HS-27A (cell line): ENCODE measurements at regions not wholly inside any gene's neighbourhood (a gene's known extent, or its start where the extent isn't known, plus 50 kb on each side); places are given as distances from the start of the nearest gene placed in this dataset.
"Not testable (repeated sequence)": the region's sequence is repeated elsewhere in the genome, so short reads cannot be mapped to it uniquely, and the experiment has no call there.

Source experiments
- DNase-seq: peaks from one replicate; pipeline ENCODE4 v3.0.0-alpha.2; 2012; ENCODE audit warnings: low read depth, missing footprints

- no peak for DNase-seq
Observed at GRCh38 chr22:48428631-48429371, 1398.9 kb downstream of the BRD1 start.

- DNase-seq: no peak
Observed at GRCh38 chr22:48427731-48428211, 1399.9 kb downstream of the BRD1 start.

DNA sequence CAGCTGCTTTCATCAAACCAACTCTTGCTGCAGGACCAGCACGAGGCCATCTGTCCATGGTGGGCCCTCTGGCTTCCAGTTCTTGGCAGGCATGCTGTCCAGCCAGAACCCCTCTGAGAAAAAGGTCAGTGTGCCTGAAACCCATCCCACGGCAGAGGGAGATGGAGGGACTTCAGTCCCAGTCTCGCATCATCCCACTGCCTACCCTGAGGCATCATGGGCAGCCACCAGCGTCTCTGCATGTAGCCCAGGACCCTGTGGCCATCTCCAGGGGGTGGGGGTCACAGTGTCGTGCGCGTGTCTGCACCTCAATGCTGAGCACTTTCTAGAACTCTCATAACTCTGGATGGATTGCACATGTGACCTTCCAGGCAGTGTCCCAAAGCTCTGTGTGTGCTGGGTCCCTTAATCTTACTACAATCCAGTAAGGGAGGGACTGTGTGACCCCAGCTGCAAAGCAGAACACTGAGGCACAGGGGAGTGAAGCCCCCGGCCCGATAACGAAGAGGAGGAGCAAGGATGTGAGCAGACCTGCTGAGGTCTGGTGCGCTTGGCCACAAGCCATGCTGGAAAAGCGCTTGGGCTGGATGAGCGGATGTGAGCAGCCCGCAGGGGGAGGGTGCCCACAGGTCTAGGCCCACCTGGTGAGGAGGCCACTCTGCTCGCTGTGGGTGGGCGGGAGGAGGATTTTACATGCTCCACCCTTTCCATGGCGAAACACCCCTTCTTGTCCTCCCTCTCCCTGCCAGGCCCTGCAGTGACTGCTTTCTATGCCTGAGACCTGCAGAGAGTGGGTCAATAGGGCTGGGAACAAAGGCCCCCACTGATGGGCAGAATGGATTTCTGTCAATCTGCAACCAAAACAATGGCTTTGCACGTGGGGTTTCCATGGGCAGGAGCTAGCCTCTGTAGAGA, 1401.0 kb downstream of the BRD1 start:
- no peak for DNase-seq

DNA sequence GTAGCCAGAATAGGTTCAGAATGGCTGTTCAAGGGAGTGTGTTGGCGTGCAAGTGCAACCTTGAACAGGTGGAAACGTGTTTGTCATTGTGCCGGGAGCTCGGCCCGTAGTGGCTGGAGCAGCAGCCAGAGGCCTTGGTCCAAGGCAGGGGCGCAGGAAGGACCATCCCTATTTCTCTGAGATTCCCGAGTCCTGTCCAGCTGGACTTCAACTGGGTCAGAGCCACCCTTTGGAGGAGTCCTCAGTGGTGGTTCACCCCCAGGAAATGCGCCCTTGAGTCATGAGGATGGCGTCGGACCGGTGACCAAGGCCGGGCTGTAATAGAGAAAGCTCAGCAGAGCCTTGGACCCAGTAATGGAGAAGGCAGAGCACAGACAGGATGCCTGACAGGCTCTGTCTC, 1402.0 kb downstream of the BRD1 start:
- DNase-seq: no peak

- DNase-seq: no peak
Observed at GRCh38 chr22:48425091-48425506, 1402.6 kb downstream of the BRD1 start.

- DNase-seq: no peak
Observed at GRCh38 chr22:48424661-48425060, 1403.0 kb downstream of the BRD1 start.

DNA sequence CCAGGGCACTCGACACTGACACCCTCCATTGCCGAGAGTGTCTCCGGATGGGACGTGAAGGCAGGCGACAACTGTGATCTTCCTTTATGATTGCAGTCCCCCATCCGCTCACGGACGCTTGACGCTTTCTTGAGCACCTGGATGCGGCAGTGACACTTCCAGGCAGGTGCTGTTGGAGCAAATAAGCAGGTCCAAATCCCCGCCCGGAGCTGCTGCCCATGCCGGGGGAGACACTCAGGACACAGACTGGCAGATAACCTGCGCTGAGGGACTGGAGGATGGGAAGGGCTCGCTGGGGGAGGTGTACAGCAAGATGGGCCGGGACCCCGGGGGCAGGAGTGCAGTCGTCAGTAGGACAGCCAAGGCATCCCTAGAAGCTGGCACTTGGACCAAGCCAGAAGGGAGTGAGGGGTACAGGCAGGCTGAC, 1403.5 kb downstream of the BRD1 start:
- DNase-seq: no peak

GRCh38 chr22:48423481-48423911, 1404.2 kb downstream of the BRD1 start:
- no peak for DNase-seq

- DNase-seq: no peak
Observed at GRCh38 chr22:48422900-48423480, 1404.7 kb downstream of the BRD1 start.

- DNase-seq: no peak
Observed at GRCh38 chr22:48418831-48419230, 1408.8 kb downstream of the BRD1 start.

GRCh38 chr22:48417225-48418070, 1410.2 kb downstream of the BRD1 start:
- no peak for DNase-seq

DNA sequence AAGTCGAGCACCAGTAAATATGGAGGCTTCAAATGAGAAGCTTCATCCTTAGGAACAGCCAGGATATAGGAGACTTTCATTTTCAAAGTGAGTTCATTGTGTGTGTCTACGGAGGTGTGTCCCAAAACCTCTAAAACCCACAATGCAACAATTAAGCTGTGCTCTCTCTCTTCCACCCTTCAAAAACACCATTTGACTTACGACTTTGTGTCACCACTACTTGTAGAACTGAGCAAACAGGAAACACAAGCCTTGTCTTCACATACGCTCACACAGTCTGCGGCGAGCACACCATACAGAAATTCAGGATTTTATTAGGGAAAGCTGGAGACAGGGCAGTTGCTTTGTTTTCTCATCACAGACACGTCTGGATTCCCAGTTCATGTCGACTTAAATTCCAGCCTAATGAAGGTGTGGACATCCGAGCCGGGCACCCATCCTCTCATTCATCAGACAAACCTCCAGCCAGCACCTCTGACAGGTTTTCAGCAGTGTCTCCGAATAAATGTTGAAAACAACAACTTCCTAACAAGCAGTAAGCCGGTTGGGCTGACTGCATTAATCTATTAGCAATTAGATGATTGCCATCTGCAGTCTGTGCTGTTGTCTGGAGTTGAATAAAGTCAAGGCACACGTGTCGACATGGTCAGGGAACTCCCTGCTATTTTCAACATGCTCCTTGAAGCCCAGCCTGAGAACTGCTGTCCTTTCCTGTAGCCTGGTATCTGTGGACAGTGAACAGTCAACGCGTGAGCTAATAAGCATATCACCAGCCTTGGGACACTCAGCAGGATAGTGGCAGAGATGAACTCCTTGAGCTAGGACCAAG, 1411.1 kb downstream of the BRD1 start:
- no peak for DNase-seq

GRCh38 chr22:48415520-48415919, 1412.2 kb downstream of the BRD1 start:
- no peak for DNase-seq

DNA sequence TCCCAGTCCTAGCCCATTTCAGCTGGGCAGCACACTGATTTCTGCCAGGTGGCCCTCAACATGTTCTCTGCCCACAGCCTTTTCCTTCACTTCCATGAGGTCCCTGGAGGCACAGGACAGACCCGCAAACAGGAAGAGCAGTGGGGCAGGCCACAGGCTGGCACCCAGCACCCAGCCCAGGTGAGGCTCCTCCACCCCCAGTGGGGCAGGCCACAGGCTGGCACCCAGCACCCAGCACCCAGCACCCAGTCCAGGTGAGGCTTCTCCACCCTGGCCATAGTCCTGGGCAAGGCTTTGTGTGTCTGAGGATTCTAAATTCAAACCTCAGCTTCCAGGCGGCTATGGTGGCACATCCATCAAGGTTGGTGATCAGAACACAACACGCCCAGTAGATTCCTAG, 1413.0 kb downstream of the BRD1 start:
- DNase-seq: no peak

DNA sequence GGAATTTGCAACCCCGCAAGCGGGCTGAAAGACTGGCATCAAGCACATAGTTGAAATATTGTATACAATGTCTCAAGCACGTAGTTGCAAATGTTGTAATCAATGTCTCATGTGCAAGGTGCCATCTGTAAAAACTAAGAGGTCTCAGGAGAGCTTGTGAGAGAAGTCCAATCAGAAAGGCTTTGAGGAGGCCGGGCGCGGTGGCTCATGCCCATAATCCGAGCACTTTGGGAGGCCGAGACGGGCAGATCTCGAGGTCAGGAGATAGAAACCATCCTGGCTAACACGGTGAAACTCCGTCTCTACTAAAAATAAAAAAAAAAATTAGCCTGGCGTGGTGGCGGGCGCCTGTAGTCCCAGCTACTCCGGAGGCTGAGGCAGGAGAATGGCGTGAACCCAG, 1414.7 kb downstream of the BRD1 start:
- DNase-seq: not testable (repeated sequence)

DNA sequence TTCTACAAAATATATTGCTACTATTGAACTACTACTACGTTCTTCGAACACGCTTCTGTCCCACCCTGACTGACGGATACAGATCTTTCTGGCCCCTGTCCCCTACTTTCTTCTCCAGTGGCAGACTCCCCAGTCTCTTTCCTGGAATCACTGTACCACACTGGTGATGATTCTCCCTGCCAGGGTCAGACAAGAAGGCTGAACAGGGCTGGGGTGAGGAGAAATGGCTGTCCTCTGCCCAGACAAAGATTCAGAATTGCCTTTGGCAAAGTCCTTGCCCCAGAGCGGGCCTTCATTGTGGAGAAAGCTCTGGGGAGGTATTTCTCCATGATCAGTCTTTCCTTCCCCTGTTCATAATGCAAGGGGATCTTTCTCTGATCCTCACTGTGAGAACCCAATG, 1417.1 kb downstream of the BRD1 start:
- DNase-seq: no peak

DNA sequence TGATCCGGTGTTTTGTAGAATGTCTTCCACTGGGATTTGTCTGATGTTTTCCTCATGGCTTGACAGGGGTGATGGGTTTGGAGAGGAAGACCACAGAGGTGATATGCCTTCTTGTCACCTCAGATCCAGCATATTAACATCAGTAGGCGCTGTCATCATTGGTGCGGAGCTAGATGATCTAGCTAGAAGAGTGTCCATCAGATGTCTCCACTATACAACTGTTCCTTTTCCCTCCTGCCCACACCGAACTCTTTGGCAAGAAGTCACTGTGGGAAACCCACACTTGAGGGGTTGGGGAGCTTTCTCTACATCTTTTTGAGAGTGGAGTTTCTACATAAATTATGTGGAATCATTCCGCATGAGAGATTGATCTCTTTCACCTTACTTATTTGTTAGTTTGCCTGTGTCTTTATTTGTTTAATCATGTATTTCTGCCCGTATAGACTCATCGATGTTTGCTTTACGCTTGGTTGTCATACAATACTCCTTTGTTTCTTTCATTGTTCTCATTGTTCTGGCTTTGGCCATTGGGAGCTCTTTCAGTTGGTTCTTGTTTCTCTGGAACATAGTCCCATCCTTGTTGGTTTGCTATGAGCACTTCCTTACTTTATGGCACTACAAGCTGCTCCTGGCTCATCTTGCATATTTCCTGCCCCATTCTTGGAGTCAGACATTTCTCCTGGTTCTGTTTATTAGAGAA, 1420.3 kb downstream of the BRD1 start:
- no peak for DNase-seq

DNA sequence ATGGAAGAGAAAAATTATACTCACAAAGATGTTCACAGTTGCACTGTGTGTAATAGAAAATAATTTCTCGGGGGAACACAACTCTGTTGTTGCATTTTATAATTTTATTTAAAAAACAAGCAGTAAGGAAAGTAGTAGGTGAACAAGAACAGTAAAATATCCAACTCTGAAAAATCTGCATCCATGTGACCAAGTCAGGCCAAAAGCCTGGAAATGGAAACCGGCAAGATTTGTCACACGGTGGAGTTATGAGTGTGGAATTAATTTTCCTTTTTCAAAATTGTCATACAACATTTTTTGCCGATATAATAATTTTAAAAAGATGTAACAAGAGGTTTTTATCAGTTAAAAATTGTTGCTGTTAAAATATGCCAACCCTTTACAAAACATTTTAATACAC, 1421.5 kb downstream of the BRD1 start:
- DNase-seq: no peak

DNA sequence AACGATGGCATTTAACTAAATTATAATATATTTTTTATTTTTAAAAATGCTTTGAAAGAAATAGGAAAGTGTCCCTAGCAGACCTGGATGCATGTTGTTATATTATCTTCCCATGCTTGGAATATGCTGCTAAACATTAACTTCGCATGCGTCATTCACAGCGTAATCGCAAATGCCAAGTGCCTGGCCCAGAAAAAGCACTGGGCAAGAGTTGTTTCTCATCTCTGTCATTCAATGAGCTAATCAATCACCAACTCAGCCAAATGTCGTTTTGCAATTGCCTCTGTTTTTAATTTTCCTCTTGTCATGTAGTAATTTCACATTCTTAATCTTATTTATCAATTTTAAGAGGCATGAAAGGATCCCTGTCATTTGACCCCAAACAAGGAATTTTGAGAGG, 1421.9 kb downstream of the BRD1 start:
- no peak for DNase-seq

- DNase-seq: no peak
Observed at GRCh38 chr22:48404801-48405447, 1422.7 kb downstream of the BRD1 start.
